ENCODE measurements at regions not wholly inside any gene's neighbourhood (a gene's known extent, or its start where the extent isn't known, plus 50 kb on each side); places are given as distances from the start of the nearest gene placed in this dataset.

DNA sequence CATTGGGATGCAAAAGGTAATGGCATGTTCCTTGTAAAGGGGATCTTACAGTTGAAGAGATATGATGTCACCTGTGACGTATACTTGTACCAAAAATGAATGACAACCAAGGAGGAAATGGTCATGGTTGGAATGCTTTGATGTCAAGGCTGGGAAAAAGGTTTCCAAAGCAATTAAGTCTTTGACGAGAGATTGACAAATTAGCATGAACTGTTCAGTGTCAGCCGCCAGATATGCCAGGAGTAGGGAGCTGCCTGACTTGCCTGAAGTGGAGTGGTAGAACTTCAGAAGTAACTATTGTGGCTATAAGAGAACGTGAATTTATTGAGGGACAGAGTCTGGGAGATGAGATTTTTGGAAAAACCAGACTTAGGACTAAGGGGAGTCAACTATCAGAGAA lies 88.1 kb downstream of the SEPTIN7 start:
- TF ChIP-seq, protein P1, sequence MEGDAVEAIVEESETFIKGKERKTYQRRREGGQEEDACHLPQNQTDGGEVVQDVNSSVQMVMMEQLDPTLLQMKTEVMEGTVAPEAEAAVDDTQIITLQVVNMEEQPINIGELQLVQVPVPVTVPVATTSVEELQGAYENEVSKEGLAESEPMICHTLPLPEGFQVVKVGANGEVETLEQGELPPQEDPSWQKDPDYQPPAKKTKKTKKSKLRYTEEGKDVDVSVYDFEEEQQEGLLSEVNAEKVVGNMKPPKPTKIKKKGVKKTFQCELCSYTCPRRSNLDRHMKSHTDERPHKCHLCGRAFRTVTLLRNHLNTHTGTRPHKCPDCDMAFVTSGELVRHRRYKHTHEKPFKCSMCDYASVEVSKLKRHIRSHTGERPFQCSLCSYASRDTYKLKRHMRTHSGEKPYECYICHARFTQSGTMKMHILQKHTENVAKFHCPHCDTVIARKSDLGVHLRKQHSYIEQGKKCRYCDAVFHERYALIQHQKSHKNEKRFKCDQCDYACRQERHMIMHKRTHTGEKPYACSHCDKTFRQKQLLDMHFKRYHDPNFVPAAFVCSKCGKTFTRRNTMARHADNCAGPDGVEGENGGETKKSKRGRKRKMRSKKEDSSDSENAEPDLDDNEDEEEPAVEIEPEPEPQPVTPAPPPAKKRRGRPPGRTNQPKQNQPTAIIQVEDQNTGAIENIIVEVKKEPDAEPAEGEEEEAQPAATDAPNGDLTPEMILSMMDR (IDR thresholded peaks at IDR 0.05), result no peak
- TF ChIP-seq, protein P2, sequence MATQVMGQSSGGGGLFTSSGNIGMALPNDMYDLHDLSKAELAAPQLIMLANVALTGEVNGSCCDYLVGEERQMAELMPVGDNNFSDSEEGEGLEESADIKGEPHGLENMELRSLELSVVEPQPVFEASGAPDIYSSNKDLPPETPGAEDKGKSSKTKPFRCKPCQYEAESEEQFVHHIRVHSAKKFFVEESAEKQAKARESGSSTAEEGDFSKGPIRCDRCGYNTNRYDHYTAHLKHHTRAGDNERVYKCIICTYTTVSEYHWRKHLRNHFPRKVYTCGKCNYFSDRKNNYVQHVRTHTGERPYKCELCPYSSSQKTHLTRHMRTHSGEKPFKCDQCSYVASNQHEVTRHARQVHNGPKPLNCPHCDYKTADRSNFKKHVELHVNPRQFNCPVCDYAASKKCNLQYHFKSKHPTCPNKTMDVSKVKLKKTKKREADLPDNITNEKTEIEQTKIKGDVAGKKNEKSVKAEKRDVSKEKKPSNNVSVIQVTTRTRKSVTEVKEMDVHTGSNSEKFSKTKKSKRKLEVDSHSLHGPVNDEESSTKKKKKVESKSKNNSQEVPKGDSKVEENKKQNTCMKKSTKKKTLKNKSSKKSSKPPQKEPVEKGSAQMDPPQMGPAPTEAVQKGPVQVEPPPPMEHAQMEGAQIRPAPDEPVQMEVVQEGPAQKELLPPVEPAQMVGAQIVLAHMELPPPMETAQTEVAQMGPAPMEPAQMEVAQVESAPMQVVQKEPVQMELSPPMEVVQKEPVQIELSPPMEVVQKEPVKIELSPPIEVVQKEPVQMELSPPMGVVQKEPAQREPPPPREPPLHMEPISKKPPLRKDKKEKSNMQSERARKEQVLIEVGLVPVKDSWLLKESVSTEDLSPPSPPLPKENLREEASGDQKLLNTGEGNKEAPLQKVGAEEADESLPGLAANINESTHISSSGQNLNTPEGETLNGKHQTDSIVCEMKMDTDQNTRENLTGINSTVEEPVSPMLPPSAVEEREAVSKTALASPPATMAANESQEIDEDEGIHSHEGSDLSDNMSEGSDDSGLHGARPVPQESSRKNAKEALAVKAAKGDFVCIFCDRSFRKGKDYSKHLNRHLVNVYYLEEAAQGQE (IDR thresholded peaks at IDR 0.05; ENCODE audit: low read depth, low read length), result no peak
- TF ChIP-seq, protein P3, sequence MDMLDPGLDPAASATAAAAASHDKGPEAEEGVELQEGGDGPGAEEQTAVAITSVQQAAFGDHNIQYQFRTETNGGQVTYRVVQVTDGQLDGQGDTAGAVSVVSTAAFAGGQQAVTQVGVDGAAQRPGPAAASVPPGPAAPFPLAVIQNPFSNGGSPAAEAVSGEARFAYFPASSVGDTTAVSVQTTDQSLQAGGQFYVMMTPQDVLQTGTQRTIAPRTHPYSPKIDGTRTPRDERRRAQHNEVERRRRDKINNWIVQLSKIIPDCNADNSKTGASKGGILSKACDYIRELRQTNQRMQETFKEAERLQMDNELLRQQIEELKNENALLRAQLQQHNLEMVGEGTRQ (IDR thresholded peaks at IDR 0.05; ENCODE audit: borderline replicate concordance, low read depth, low read length), result no peak
- TF ChIP-seq, protein P4, sequence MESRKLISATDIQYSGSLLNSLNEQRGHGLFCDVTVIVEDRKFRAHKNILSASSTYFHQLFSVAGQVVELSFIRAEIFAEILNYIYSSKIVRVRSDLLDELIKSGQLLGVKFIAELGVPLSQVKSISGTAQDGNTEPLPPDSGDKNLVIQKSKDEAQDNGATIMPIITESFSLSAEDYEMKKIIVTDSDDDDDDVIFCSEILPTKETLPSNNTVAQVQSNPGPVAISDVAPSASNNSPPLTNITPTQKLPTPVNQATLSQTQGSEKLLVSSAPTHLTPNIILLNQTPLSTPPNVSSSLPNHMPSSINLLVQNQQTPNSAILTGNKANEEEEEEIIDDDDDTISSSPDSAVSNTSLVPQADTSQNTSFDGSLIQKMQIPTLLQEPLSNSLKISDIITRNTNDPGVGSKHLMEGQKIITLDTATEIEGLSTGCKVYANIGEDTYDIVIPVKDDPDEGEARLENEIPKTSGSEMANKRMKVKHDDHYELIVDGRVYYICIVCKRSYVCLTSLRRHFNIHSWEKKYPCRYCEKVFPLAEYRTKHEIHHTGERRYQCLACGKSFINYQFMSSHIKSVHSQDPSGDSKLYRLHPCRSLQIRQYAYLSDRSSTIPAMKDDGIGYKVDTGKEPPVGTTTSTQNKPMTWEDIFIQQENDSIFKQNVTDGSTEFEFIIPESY (IDR thresholded peaks at IDR 0.05; ENCODE audit: borderline replicate concordance, low read depth), result no peak
- TF ChIP-seq GATA2 (CRISPR knock-in tag; IDR thresholded peaks at IDR 0.05) (no peak), FOXJ3 (CRISPR knock-in tag; IDR thresholded peaks at IDR 0.05) (no peak), POLR2AphosphoS5 (IDR thresholded peaks at IDR 0.05; ENCODE audit: low read depth, low read length) (no peak), RAD21 (IDR thresholded peaks at IDR 0.05; ENCODE audit: low read length) (no peak)
- TF ChIP-seq, protein P5, sequence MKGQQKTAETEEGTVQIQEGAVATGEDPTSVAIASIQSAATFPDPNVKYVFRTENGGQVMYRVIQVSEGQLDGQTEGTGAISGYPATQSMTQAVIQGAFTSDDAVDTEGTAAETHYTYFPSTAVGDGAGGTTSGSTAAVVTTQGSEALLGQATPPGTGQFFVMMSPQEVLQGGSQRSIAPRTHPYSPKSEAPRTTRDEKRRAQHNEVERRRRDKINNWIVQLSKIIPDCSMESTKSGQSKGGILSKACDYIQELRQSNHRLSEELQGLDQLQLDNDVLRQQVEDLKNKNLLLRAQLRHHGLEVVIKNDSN (IDR thresholded peaks at IDR 0.05; ENCODE audit: borderline replicate concordance, low read depth), result no peak
- TF ChIP-seq, protein P6, sequence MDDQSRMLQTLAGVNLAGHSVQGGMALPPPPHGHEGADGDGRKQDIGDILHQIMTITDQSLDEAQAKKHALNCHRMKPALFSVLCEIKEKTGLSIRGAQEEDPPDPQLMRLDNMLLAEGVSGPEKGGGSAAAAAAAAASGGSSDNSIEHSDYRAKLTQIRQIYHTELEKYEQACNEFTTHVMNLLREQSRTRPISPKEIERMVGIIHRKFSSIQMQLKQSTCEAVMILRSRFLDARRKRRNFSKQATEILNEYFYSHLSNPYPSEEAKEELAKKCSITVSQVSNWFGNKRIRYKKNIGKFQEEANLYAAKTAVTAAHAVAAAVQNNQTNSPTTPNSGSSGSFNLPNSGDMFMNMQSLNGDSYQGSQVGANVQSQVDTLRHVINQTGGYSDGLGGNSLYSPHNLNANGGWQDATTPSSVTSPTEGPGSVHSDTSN (IDR thresholded peaks at IDR 0.05), result no peak

Data from SK-N-SH (cell line).